ENCODE measurements at regions not wholly inside any gene's neighbourhood (a gene's known extent, or its start where the extent isn't known, plus 50 kb on each side); places are given as distances from the start of the nearest gene placed in this dataset.
"Not testable (repeated sequence)": the region's sequence is repeated elsewhere in the genome, so short reads cannot be mapped to it uniquely, and the experiment has no call there.

- no peaks in the 10 kb centered on the region for H3K36me3 Mint-ChIP-seq (ENCODE audit: insufficient read depth)
- no peak for ATAC-seq
- no peak overlapping the region for H3K4me3 Mint-ChIP-seq
- H3K27me3 Mint-ChIP-seq (ENCODE audit: low read depth), result no peaks in the 10 kb centered on the region
- no peak for DNase-seq
- H3K9me3 Mint-ChIP-seq, result no peaks in the 10 kb centered on the region
- no peaks in the 10 kb centered on the region for H3K4me1 Mint-ChIP-seq (ENCODE audit: low read depth)
Measured at GRCh38 chr7:85828614-85829013, 641.8 kb upstream of the SEMA3D start.

DNA sequence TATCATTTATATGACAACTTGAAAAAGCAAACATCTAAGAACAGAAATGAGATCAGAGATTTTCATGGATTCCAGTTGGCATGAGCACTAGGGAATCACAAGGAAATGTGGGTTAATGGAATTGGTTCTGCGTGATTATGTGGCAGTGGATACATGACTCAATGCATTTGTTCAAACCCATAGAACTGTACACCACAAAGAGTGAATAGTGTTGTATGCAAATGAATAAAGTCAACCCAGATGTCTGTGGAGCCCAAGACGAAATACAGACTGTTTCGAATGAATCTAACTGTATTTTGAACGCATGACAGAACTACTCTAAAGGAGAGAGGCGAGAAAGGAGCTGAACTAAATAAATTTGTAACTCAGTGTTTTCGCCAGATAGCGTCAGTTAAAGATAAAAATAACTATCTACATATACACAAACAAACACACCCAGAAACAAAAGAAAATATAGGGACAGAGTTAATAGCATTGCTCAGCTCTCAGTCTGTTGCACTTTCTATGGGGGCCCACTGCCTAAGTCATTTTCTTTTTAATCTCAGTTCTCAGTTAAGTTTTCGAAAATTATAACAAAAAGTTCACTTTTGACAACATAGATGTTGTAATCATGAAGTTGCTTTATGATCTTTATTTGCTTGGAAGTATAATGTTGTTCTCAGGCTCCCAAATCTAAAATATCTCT lies 636.7 kb upstream of the SEMA3D start:
- DNase-seq (no peak), ATAC-seq (no peak)
- Mint-ChIP-seq H3K36me3 (ENCODE audit: insufficient read depth) (no peaks in the 10 kb centered on the region), H3K9me3 (peaks cover 3% of the 10 kb centered on the region), H3K27me3 (ENCODE audit: low read depth) (no peaks in the 10 kb centered on the region), H3K4me3 (no peak overlapping the region), H3K4me1 (ENCODE audit: low read depth) (no peaks in the 10 kb centered on the region)

- Mint-ChIP-seq H3K4me1 (ENCODE audit: low read depth) (no peaks in the 10 kb centered on the region), H3K4me3 (no peak overlapping the region), H3K36me3 (ENCODE audit: insufficient read depth) (no peaks in the 10 kb centered on the region), H3K9me3 (peaks cover 3% of the 10 kb centered on the region), H3K27me3 (ENCODE audit: low read depth) (no peaks in the 10 kb centered on the region)
- ATAC-seq (no peak), DNase-seq (no peak)
Measured at GRCh38 chr7:85821926-85822325, 635.1 kb upstream of the SEMA3D start.

GRCh38 chr7:85820702-85821443 lies 634.0 kb upstream of the SEMA3D start:
- H3K4me3 Mint-ChIP-seq, result no peak overlapping the region
- no peak for ATAC-seq

DNA sequence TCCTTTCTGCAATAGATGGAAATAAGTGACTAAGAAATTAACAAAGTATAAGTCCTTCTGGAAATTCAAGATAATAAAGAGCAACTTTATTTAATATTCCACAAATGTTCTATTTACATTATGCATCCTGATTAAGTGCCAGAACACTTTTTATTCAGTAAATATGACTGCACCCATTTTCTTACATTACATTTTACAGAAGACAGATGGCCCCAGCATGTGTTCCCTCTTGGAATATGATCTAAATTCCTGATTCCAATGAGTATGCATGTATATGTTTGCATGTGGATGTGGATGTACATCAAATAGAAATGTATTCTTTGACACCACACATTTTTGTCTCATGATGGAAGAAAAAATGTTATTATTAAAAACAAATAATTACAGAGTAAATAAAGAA lies 628.7 kb upstream of the SEMA3D start:
- Mint-ChIP-seq H3K4me1 (ENCODE audit: low read depth) (no peaks in the 10 kb centered on the region), H3K27me3 (ENCODE audit: low read depth) (no peaks in the 10 kb centered on the region), H3K9me3 (peaks cover 4% of the 10 kb centered on the region), H3K36me3 (ENCODE audit: insufficient read depth) (no peaks in the 10 kb centered on the region), H3K4me3 (no peak overlapping the region)
- DNase-seq (no peak), ATAC-seq (no peak)

More at GRCh38 chr7:85820702-85821443, 634.0 kb upstream of the SEMA3D start:
- no peaks in the 10 kb centered on the region for H3K4me1 Mint-ChIP-seq (ENCODE audit: low read depth)
- no peaks in the 10 kb centered on the region for H3K27me3 Mint-ChIP-seq (ENCODE audit: low read depth)
- H3K9me3 Mint-ChIP-seq, result peaks cover 3% of the 10 kb centered on the region
- DNase-seq, result no peak
- no peaks in the 10 kb centered on the region for H3K36me3 Mint-ChIP-seq (ENCODE audit: insufficient read depth)

DNA sequence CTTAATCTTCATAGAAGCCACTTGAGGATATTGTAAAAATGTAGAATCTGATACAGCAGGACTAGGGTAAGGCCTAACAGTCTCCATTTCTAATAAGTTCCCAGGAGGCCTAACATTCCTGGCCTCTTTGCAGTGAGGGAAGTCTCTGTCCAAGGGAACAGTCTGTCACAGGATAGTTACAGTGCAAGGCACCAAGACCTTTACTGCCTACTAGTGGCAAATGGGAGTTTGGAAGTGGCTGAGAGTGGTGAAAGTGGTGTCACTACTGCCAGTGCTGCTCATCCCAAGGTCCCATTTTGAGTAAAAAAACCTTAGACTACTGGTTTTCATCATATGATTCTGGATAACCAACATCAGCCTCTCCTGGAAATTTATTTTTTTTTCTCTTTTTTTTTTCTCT lies 619.5 kb upstream of the SEMA3D start:
- Mint-ChIP-seq H3K36me3 (ENCODE audit: insufficient read depth) (no peaks in the 10 kb centered on the region), H3K4me3 (no peak overlapping the region), H3K4me1 (ENCODE audit: low read depth) (no peaks in the 10 kb centered on the region), H3K9me3 (no peaks in the 10 kb centered on the region), H3K27me3 (ENCODE audit: low read depth) (no peaks in the 10 kb centered on the region)
- DNase-seq (no peak), ATAC-seq (no peak)

- DNase-seq, result no peak
- no peaks in the 10 kb centered on the region for H3K36me3 Mint-ChIP-seq (ENCODE audit: insufficient read depth)
- no peak overlapping the region for H3K4me3 Mint-ChIP-seq
- no peaks in the 10 kb centered on the region for H3K9me3 Mint-ChIP-seq
- no peaks in the 10 kb centered on the region for H3K4me1 Mint-ChIP-seq (ENCODE audit: low read depth)
- no peak for ATAC-seq
- no peaks in the 10 kb centered on the region for H3K27me3 Mint-ChIP-seq (ENCODE audit: low read depth)
Measured at GRCh38 chr7:85805656-85806055, 618.8 kb upstream of the SEMA3D start.

DNA sequence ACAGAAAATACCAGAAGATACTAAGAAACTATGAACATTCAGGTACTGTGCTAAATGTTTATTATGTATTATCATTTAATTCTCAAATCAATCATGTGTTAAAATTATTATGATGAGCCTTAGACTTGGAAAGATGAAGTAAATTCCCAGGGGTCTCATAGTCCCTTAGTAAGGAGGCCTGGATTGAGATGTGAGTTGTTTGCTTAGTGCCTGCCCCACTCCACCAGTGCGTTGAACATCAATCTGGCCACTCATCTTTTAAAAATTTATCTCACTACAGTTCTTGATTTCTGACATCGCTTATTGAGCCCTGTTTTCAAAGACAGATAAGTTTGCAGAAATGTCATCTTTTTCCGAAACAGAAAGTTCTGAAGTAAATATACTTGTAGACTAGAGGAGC lies 618.4 kb upstream of the SEMA3D start:
- no peak overlapping the region for H3K4me3 Mint-ChIP-seq
- no peak for DNase-seq
- ATAC-seq, result no peak
- H3K4me1 Mint-ChIP-seq (ENCODE audit: low read depth), result no peaks in the 10 kb centered on the region
- no peaks in the 10 kb centered on the region for H3K27me3 Mint-ChIP-seq (ENCODE audit: low read depth)
- H3K36me3 Mint-ChIP-seq (ENCODE audit: insufficient read depth), result no peaks in the 10 kb centered on the region
- H3K9me3 Mint-ChIP-seq, result no peaks in the 10 kb centered on the region

GRCh38 chr7:85802211-85802610 lies 615.4 kb upstream of the SEMA3D start:
- DNase-seq (no peak), ATAC-seq (no peak)
- peaks cover under 1% of the 10 kb centered on the region for H3K9me3 Mint-ChIP-seq
- no peaks in the 10 kb centered on the region for H3K4me1 Mint-ChIP-seq (ENCODE audit: low read depth)
- no peak overlapping the region for H3K4me3 Mint-ChIP-seq
- H3K27me3 Mint-ChIP-seq (ENCODE audit: low read depth), result no peaks in the 10 kb centered on the region
- H3K36me3 Mint-ChIP-seq (ENCODE audit: insufficient read depth), result no peaks in the 10 kb centered on the region

- DNase-seq (no peak), ATAC-seq (no peak)
- Mint-ChIP-seq H3K27me3 (ENCODE audit: low read depth) (no peaks in the 10 kb centered on the region), H3K4me1 (ENCODE audit: low read depth) (no peaks in the 10 kb centered on the region), H3K4me3 (no peak overlapping the region), H3K9me3 (peaks cover 15% of the 10 kb centered on the region), H3K36me3 (ENCODE audit: insufficient read depth) (no peaks in the 10 kb centered on the region)
Measured at GRCh38 chr7:85796956-85797355, 610.1 kb upstream of the SEMA3D start.

GRCh38 chr7:85791098-85791497 lies 604.2 kb upstream of the SEMA3D start:
- not testable (repeated sequence) for ATAC-seq; H3K4me1 Mint-ChIP-seq (ENCODE audit: low read depth); H3K27me3 Mint-ChIP-seq (ENCODE audit: low read depth); H3K36me3 Mint-ChIP-seq (ENCODE audit: insufficient read depth); DNase-seq; H3K4me3 Mint-ChIP-seq
- peaks cover 18% of the 10 kb centered on the region for H3K9me3 Mint-ChIP-seq

- no peaks in the 10 kb centered on the region for H3K4me1 Mint-ChIP-seq (ENCODE audit: low read depth)
- peaks cover 12% of the 10 kb centered on the region for H3K9me3 Mint-ChIP-seq
- no peak overlapping the region for H3K4me3 Mint-ChIP-seq
- ATAC-seq (no peak), DNase-seq (no peak)
- H3K27me3 Mint-ChIP-seq (ENCODE audit: low read depth), result no peaks in the 10 kb centered on the region
- H3K36me3 Mint-ChIP-seq (ENCODE audit: insufficient read depth), result no peaks in the 10 kb centered on the region
Measured at GRCh38 chr7:85781606-85782005, 594.8 kb upstream of the SEMA3D start.

DNA sequence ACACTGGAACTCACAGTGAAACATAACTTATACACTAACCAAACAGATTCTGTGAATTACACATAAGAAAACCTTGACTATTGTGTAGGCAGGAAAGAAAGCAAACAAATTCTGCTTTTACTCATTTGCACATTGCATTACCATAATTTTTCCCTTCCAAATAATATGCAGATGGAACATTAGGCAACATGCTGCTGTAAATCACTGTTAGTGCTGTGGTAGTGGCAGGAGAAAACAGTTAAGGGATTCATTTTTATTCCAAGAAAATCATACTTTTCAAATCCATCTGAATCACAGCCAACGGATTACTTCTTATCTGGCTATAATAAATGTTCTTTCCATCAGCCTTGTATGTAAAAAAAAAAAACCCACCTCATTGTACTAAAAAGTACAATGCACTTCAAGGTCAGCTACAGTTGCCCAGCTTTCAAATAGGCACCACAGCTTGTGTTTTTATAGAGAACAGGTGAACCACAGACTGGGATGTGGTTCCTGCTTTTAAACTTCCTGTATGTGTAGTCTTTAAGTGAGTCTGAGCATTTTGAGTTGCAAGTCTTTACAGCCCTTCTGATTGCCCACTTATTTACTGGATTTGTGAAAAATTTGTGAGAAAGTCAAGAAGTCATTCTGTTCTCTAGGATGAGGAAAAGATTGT lies 590.0 kb upstream of the SEMA3D start:
- no peaks in the 10 kb centered on the region for H3K36me3 Mint-ChIP-seq (ENCODE audit: insufficient read depth)
- no peak overlapping the region for H3K4me3 Mint-ChIP-seq
- no peaks in the 10 kb centered on the region for H3K9me3 Mint-ChIP-seq
- no peak for DNase-seq
- H3K27me3 Mint-ChIP-seq (ENCODE audit: low read depth), result no peaks in the 10 kb centered on the region
- ATAC-seq, result no peak
- H3K4me1 Mint-ChIP-seq (ENCODE audit: low read depth), result no peaks in the 10 kb centered on the region

- Mint-ChIP-seq H3K27me3 (ENCODE audit: low read depth) (no peaks in the 10 kb centered on the region), H3K4me3 (no peak overlapping the region), H3K9me3 (no peaks in the 10 kb centered on the region), H3K36me3 (ENCODE audit: insufficient read depth) (no peaks in the 10 kb centered on the region), H3K4me1 (ENCODE audit: low read depth) (no peaks in the 10 kb centered on the region)
- no peak for ATAC-seq
- no peak for DNase-seq
Measured at GRCh38 chr7:85775431-85775830, 588.6 kb upstream of the SEMA3D start.

DNA sequence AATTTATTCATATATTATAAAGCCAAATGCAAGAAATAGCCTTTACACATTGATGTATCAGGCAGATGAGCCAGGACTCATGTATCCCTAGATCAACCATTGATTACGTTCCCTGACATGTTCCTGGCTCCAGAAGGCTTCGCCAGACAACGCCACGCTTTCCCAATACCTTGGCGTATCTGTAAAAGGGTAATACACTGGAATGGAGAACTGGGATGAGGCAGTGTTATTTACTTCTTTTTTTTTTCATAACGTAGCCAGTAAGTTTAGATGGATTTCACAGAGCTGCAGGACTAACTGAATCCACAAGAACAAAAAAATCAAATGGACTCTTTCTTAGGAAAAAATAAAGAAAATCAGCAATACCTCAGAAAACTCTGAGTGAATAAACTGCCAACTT lies 588.1 kb upstream of the SEMA3D start:
- DNase-seq (no peak), ATAC-seq (no peak)
- H3K4me1 Mint-ChIP-seq (ENCODE audit: low read depth), result no peaks in the 10 kb centered on the region
- no peaks in the 10 kb centered on the region for H3K9me3 Mint-ChIP-seq
- no peaks in the 10 kb centered on the region for H3K27me3 Mint-ChIP-seq (ENCODE audit: low read depth)
- no peaks in the 10 kb centered on the region for H3K36me3 Mint-ChIP-seq (ENCODE audit: insufficient read depth)
- H3K4me3 Mint-ChIP-seq, result no peak overlapping the region
